MCF 10A (cell line): ENCODE measurements at regions not wholly inside any gene's neighbourhood (a gene's known extent, or its start where the extent isn't known, plus 50 kb on each side); places are given as distances from the start of the nearest gene placed in this dataset.
A peak's percentile ranks its signal among the peaks of the same experiment; 100 is the strongest.

Source experiments
- BruUV-seq: library from RNA; stranded (reverse); fragments of 400-500 nt; replicated peaks from 2 replicates; lab custom pipeline; 2021; lab: Mats Ljungman, UMichigan
- CTCF ChIA-PET: fragments of 300-600 bp; sonication (Branson Sonifier 250); formaldehyde crosslinking; extraction: SDS; loops from one replicate; lab custom pipeline; 2021; ENCODE audit warnings: antibody characterized with exemption, inconsistent platforms; lab: Yijun Ruan, JAX
- POLR2A ChIA-PET: fragments of 300-600, 350-650 bp; sonication (Branson Sonifier 250); formaldehyde crosslinking; extraction: SDS; loops from one replicate; lab custom pipeline; 2020; ENCODE audit warnings: antibody characterized with exemption, inconsistent platforms; lab: Yijun Ruan, JAX
- DNase-seq: peaks from one replicate; pipeline ENCODE4 v3.0.0-alpha.2; 2018; ENCODE audit not compliant: unreplicated experiment
- H3K27ac Mint-ChIP-seq: one replicate; pipeline ENCODE4 v1.8.0; 2022; ENCODE audit warnings: mild to moderate bottlenecking, low read depth, mixed read lengths; ENCODE audit not compliant: unreplicated experiment
- H3K27me3 Mint-ChIP-seq: one replicate; pipeline ENCODE4 v1.8.0; 2022; ENCODE audit warnings: mixed read lengths; ENCODE audit not compliant: insufficient read depth, unreplicated experiment
- H3K36me3 Mint-ChIP-seq: one replicate; pipeline ENCODE4 v1.8.0; 2022; ENCODE audit warnings: mild to moderate bottlenecking, moderate library complexity, mixed read lengths; ENCODE audit not compliant: insufficient read depth, unreplicated experiment
- H3K4me1 Mint-ChIP-seq: one replicate; pipeline ENCODE4 v1.8.0; 2022; ENCODE audit warnings: mixed read lengths; ENCODE audit not compliant: insufficient read depth, unreplicated experiment
- H3K4me3 Mint-ChIP-seq: one replicate; pipeline ENCODE4 v1.8.0; 2022; ENCODE audit warnings: mild to moderate bottlenecking, moderate library complexity, mixed read lengths; ENCODE audit not compliant: unreplicated experiment
- H3K9me3 Mint-ChIP-seq: one replicate; pipeline ENCODE4 v1.8.0; 2022; ENCODE audit warnings: mixed read lengths; ENCODE audit not compliant: unreplicated experiment
- intact Hi-C: fragments of 100-400 bp; cut with micrococcal nuclease; formaldehyde crosslinking; loops from 2 replicates; pipeline ENCODE4 v1.14.1; 2022
- TF ChIP-seq, protein P1 (sequence below): fragments of 200-600 bp; IDR thresholded peaks from one replicate; pipeline ENCODE4 v1.8.0; 2022; ENCODE audit warnings: antibody characterized with exemption, mild to moderate bottlenecking; ENCODE audit not compliant: unreplicated experiment

DNA sequence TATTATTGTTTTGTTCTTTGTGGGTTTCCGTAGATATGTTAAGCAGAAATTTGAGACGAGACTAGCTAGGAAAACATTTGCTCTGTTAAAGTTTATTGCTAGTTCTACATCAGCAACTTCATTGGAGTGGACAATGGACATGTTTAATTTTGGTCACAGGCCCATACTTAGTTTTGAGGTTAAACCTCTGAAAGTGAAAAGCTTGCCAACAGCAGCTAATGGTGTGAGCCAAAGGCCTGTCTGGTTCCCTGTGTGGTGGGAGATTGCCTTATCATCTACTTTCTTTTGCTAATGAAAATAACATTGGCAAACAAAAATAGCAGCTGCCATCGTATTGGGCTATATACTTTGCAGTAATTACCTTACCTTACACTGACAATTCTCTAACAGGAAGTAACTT is 388.4 kb upstream of the FZD8 start:
- intact Hi-C loops = no loop called here
- POLR2A ChIA-PET = no interaction called here

DNA sequence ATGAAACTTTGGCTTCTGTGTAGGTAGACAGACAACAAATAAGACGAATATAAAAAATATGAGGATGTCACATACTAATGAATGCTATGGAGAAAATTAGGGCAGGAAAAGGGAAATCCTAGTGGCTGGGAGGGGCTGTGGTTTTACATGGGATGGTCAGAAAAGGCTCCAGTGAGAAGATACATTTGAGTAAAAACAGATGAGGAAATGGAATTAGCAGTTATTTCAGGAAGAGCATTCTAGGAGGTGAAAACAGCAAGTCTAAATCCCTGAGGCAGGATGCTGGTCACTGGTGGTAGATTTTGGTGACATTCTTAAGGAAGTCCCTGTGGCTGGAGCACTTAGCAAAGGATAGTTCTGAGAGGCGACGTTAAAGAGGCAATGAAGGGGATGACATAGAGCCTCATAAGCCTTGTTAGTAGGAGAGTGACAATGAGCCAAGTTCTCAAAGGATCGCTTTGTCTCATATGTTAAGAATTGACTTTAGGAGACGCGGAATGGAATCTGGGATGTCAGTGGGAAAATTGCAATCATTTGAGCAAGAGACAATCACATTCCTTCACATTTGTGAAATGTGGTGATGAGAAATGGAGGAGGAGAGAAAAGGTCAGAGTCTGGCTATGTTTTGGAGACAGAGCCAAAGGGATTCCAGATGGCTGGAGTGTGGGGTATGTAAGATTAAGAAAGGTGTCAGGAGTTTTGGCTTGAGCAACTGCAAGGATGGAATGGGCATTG is 384.7 kb upstream of the FZD8 start:
- BruUV-seq = no TSS peak
- CTCF ChIA-PET = no interaction called here
- POLR2A ChIA-PET = no interaction called here

More for the DNA sequence above, 388.4 kb upstream of the FZD8 start:
- CTCF ChIA-PET = interaction anchor here (1.6 kb wide), 1 partner anchor 10 kb away, joined by 6 read pairs; no protein-coding TSS in a partner anchor
- H3K9me3 Mint-ChIP-seq = peaks cover 7% of the 10 kb centered on the region
- no peaks in the 10 kb centered on the region for H3K27me3 Mint-ChIP-seq
- no peak for DNase-seq
- H3K4me1 Mint-ChIP-seq = no peaks in the 10 kb centered on the region
- H3K4me3 Mint-ChIP-seq = no peak overlapping the region
- H3K36me3 Mint-ChIP-seq = no peaks in the 10 kb centered on the region
- TF ChIP-seq, protein P1, sequence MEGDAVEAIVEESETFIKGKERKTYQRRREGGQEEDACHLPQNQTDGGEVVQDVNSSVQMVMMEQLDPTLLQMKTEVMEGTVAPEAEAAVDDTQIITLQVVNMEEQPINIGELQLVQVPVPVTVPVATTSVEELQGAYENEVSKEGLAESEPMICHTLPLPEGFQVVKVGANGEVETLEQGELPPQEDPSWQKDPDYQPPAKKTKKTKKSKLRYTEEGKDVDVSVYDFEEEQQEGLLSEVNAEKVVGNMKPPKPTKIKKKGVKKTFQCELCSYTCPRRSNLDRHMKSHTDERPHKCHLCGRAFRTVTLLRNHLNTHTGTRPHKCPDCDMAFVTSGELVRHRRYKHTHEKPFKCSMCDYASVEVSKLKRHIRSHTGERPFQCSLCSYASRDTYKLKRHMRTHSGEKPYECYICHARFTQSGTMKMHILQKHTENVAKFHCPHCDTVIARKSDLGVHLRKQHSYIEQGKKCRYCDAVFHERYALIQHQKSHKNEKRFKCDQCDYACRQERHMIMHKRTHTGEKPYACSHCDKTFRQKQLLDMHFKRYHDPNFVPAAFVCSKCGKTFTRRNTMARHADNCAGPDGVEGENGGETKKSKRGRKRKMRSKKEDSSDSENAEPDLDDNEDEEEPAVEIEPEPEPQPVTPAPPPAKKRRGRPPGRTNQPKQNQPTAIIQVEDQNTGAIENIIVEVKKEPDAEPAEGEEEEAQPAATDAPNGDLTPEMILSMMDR = no peak
- H3K27ac Mint-ChIP-seq = no peak overlapping the region
- BruUV-seq = no TSS peak

DNA sequence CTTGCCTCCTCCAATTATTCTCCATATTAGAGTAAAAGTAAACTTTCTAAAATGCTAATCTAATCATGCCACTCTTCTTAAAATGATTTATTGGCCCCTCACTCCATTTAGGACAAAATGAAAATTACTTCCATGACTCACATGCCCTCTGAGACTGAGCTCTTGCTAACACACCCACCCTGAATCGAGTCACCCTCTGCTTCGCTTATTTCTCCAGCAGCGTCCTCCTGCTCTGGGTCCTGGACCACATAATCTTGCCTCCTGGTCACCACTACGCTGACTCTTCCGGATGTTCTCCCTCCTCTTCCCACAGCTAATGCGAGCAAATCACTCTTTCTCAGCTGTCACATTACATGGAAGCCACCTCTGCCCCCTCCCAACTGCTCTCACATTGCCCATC is 384.0 kb upstream of the FZD8 start:
- H3K4me1 Mint-ChIP-seq = peaks cover 6% of the 10 kb centered on the region
- H3K9me3 Mint-ChIP-seq = peaks cover 7% of the 10 kb centered on the region
- TF ChIP-seq, protein P1 = no peak
- ChIA-PET CTCF (no interaction called here), POLR2A (interaction anchor here (0.7 kb wide), 1 partner anchor 646 kb away, joined by 3 read pairs; no protein-coding TSS in a partner anchor)
- H3K36me3 Mint-ChIP-seq = no peaks in the 10 kb centered on the region
- no peak for DNase-seq
- no peak overlapping the region for H3K4me3 Mint-ChIP-seq
- no TSS peak for BruUV-seq
- peak overlapping the region; percentile 55 for H3K27ac Mint-ChIP-seq
- intact Hi-C loops = no loop called here
- H3K27me3 Mint-ChIP-seq = no peaks in the 10 kb centered on the region

More for the DNA sequence above, 384.7 kb upstream of the FZD8 start:
- Mint-ChIP-seq H3K36me3 (no peaks in the 10 kb centered on the region), H3K27me3 (no peaks in the 10 kb centered on the region), H3K9me3 (peaks cover 7% of the 10 kb centered on the region), H3K27ac (peak overlapping the region; percentile 55), H3K4me1 (peaks cover 5% of the 10 kb centered on the region), H3K4me3 (no peak overlapping the region)
- TF ChIP-seq, protein P1 = no peak
- DNase-seq = no peak
- intact Hi-C loops = no loop called here

DNA sequence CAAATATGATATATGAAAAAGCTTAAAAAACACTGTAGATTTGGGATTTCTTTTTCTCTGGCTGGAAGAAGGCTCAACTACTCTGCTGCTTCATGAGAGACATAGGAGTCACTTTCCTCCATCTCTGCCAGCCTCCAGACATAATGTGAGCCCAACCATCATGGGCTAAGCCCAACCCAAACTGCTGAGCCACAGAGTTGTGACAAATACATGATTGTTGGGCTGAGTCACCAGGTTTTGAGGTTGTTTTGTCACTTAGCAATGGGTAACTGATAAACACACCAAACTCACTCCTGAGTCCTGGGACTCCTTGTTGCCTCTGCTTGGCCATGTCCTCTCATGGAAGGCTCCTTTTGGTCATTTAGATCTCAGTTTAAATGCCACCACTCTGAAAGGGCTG is 381.8 kb upstream of the FZD8 start:
- no TSS peak for BruUV-seq
- intact Hi-C loops = no loop called here
- Mint-ChIP-seq H3K9me3 (peaks cover 7% of the 10 kb centered on the region), H3K4me1 (peaks cover 11% of the 10 kb centered on the region), H3K27ac (peak overlapping the region; percentile 50), H3K27me3 (no peaks in the 10 kb centered on the region), H3K4me3 (no peak overlapping the region), H3K36me3 (no peaks in the 10 kb centered on the region)
- TF ChIP-seq, protein P1 = no peak
- DNase-seq = peak; percentile 68
- CTCF ChIA-PET = interaction anchor here (0.6 kb wide), 1 partner anchor 278 kb away, joined by 3 read pairs; no protein-coding TSS in a partner anchor
- POLR2A ChIA-PET = no interaction called here
